Middle frontal gyrus (tissue), 1 donor: ENCODE measurements at regions not wholly inside any gene's neighbourhood (a gene's known extent, or its start where the extent isn't known, plus 50 kb on each side); places are given as distances from the start of the nearest gene placed in this dataset.

ENCODE experiments used
- DNase-seq: peaks from one replicate; pipeline ENCODE4 v3.0.0-alpha.2; 2015; ENCODE audit warnings: low spot score; ENCODE audit errors: extremely low spot score

DNA sequence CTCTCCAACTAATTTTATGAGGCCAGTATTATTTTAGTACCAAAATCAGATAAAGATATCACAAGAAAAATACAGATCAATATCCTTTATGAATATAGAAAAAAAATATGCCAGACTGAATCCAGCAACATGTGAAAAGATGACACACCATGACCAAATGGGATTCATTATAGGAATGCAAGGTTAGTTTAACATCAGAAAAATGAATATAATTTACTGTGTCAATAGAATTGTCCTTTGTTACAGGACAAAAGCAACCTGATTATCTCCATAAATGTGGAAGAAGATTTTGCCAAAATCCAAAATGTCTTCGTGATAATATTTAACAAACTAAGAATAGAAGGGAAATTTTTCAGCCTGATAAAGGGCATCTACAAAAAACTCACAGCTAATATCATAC is 66.4 kb upstream of the DAB2 start:
- no peak for DNase-seq

DNA sequence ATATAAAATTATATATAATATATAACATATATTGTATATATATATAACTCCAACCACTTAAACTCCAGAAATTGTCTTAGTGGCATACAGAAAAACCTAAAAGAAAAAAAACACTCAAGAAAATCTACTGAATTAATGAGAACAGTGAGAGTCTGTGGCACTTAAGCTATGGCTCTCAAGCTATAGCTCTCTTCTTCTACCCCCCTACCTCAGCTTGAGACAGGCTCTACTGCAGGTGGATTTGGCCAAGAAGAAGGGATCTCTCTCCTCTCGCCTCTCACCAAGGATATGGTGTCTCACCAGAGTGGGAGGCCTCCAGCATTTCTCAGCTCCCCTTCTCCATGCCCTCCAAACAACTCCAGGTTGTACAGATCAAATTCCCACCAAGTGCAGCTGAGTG is 64.5 kb upstream of the DAB2 start:
- DNase-seq = no peak

DNA sequence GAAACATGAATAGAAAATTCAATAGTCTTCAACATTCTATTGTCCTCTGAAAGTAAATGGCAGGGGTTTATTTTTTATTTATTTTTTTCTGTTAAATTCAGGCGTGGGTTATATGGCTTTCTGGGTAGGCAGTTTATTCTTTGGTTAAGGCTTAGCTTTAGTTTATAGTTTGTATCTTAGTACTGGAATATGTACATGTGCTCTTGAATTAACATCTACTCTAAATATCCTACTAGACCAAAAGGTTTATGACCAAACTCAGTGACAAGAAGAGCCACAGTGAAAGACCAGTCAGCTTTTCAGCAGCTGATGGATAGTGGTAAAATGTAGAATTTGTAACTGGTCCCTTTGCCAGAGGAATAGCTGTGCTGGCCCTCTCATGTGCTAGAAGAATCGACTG is 62.0 kb upstream of the DAB2 start:
- DNase-seq = no peak

DNA sequence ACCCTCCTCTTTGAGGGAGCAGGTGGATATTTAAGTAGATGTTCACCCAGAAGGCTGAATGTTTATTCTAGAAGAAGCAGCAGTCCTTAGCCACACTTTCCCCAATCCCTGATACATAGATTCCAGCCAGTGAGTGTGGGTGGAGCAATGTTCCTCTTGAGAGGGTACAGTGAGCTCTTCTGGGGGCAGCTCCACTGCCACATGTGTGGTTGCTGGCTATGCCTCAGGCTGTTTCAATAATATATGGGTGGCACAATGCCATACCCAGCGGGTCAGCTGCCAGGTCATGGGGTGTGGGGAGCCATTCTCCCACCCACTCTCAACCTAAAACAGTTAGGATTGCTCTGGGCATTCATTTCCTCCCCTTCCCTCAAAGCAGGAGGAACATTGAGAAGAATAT is 61.6 kb upstream of the DAB2 start:
- DNase-seq = no peak

DNA sequence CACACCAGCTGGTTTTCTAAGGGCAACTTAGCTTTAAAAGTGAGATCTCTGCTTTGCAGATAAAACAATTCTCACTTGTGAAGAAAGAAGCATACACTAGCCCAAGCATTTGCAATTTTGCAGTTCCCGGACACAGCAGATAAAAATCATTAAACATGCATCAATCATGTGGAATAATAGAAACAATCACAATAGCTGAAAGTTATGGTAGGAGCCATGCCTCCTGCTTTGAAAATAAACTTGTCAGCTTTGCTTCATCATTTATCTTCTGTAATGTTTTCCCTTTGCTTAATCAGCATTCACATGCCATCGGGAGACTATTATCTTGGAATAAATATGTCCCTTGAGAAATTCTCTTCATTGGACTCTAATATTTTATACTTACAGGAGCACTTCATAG is 60.3 kb upstream of the DAB2 start:
- DNase-seq = no peak

DNA sequence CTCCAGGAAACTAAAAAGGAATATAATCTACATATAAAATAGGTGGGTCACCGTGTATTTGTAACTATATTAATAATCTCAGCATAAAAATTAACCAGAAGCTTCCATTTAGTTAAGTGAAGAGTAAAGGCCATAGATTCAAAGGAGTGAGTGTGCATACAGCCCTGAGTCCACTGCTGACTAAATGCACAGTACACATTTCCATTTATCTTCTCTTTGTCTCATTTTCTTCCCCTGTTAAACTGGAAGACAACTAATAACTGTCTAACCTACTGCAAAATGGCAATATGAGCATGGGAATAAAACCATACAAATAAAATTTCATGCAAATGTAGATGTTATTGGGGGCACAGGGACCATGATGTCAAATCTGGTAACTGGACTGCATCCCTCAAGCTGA is 59.9 kb upstream of the DAB2 start:
- no peak for DNase-seq

DNA sequence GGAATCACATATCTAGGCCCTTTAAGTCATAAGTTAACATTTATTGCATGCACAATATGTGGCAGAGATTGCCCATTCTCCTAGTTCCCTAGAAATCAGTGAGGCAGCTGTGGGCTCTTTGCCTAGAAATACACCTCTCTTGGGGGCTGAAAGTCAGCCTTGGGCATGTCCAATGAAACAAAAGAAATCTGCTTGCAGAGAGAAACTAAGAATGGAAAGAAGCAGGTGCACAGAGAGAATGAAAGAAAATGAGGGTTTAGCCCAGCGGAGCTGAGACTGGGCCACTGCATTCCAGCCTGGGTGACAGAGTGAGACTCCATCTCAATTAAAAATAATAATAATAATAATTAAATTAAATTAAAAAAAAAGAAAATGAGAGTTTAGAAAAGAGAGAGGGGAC is 57.3 kb upstream of the DAB2 start:
- DNase-seq = no peak

DNA sequence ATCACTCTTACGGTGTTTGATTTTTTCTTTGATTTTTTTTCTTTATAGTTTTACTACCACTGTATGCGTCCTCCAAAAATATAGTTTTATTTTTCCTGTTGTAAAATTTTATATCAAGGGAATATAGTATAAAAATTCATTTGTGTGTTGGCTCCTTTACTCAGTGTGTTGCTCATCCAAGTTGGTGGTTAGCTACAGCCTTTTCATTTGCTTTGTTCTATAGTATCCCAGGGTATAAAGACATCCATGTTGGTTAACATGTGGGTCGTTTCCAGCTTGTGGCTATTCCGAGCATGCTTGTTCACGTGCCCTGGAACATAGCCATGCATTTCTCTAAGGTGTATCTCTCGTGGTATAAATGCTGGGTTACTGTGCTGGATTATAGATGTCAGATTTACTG is 54.8 kb upstream of the DAB2 start:
- no peak for DNase-seq

DNA sequence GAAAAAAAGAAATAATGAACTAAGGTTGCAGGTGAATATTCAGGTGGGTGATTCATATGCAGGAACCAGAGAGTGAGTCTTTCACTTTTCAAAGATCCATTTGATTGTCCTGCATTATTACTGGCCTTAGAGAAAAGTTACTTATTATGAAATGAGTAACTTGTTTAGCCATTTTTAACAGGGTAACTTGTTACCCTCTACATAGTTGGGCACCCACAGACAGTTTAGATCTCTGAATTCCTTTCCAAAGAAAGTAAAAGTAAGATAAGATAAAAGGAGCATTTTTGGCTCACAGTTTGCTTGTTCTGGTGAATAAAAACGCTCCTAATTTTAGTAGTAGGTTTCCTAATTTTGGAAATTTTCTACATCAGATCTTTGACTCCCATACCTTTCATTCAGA is 54.1 kb upstream of the DAB2 start:
- DNase-seq = no peak

DNA sequence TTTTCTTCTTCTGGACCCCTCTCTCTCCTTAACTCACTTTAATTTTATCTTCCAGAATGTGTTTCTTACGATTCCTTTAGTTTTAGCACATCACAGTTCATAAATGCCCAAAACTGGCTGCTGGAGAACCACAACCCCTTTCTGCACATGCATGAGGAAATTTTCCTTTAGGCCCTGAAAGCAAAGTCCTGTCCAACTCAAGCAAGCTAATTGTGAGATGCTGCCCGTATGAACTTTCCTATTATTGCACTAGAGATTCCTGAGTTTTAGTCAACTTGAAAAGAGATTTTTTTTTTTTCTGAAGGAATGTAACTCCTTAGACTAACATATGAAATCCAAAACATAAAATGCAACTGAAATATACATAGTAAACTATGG is 52.1 kb upstream of the DAB2 start:
- no peak for DNase-seq

DNA sequence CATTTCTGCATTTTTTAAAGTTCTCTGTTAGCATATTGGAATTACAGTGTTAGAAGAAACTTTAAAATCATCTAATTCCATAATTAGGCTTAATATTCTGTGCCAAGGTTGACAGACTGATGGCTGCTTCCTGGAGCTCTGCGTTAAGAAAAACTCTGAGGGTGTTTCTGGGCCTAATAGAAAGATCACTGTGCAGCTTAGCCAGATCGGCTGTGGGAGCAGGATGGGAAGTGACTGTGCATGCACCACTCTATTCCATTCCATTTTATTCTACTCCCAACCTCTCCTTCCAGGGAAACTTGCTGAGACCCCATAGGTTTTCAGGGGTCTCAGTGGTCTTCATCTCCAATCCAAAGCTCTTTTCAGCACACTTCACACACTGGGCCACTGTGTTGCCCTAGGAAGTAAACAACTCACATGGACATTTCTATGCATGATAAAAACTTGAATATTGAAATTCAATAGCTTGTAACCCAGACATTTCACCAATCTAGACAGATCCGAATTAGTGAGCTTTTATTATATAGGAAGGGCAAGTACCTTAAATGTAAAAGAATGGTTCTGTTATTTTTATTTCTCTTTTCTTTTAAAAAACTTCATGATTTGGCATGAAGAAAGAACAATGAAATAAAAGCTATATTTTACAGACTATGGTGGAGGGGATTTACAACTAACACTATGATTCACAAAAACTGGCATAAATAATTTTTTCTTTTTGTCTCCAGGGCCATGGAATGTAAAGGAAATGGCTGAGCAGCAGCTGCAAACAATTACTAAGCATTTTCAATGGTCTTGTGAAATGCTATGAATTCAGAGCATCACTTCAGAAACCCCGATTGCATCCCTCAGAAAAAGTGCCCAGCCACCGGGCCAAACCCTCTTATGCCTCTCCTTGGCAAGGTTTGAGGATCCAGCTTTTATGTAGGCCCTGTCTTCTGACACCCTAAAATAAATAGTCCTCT is 51.4 kb upstream of the DAB2 start:
- DNase-seq = no peak

DNA sequence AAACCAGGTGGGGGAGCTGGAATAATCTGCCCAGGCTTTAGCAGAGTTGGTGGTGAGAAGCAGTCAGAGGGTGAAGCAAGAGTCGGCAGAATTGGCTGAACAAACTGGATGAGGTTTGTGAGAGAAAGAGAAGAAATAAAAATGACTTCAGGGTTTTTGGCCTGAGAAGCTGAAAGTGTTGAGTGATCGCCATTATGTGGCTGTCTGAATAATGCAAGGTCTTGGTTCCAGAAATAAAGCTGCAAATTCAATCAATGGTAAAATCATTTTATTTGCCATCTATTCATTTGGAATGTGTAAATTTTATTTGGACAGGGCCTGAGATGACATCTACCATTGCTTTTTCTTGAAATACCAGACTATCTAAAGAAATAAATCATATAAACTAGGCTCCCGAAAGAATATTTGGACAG is 50.4 kb upstream of the DAB2 start:
- DNase-seq = no peak
